ENCODE measurements at regions not wholly inside any gene's neighbourhood (a gene's known extent, or its start where the extent isn't known, plus 50 kb on each side); places are given as distances from the start of the nearest gene placed in this dataset.
"Not testable (repeated sequence)": the region's sequence is repeated elsewhere in the genome, so short reads cannot be mapped to it uniquely, and the experiment has no call there.

- intact Hi-C loops (cut with DNase I): no loop called here
- no peaks in the 10 kb centered on the region for H3K27me3 ChIP-seq (ENCODE audit: low read depth)
- DNase-seq (no peak), ATAC-seq (no peak)
- no peaks in the 10 kb centered on the region for H3K36me3 ChIP-seq
- TF ChIP-seq, protein P1, sequence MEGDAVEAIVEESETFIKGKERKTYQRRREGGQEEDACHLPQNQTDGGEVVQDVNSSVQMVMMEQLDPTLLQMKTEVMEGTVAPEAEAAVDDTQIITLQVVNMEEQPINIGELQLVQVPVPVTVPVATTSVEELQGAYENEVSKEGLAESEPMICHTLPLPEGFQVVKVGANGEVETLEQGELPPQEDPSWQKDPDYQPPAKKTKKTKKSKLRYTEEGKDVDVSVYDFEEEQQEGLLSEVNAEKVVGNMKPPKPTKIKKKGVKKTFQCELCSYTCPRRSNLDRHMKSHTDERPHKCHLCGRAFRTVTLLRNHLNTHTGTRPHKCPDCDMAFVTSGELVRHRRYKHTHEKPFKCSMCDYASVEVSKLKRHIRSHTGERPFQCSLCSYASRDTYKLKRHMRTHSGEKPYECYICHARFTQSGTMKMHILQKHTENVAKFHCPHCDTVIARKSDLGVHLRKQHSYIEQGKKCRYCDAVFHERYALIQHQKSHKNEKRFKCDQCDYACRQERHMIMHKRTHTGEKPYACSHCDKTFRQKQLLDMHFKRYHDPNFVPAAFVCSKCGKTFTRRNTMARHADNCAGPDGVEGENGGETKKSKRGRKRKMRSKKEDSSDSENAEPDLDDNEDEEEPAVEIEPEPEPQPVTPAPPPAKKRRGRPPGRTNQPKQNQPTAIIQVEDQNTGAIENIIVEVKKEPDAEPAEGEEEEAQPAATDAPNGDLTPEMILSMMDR (IDR thresholded peaks at IDR 0.05): no peak
- H3K27ac ChIP-seq: no peak overlapping the region
- H3K9me3 ChIP-seq: peaks cover 13% of the 10 kb centered on the region
- no peaks in the 10 kb centered on the region for H3K4me1 ChIP-seq
- H3K4me3 ChIP-seq: no peak overlapping the region
Observed at GRCh38 chr12:33876618-33877017, 145.7 kb upstream of the ALG10 start.

- Histone ChIP-seq H3K27me3 (ENCODE audit: low read depth) (no peaks in the 10 kb centered on the region), H3K27ac (no peak overlapping the region), H3K9me3 (no peaks in the 10 kb centered on the region), H3K36me3 (no peaks in the 10 kb centered on the region), H3K4me1 (no peaks in the 10 kb centered on the region), H3K4me3 (no peak overlapping the region)
- TF ChIP-seq, protein P1 (IDR thresholded peaks at IDR 0.05): no peak
- ATAC-seq: no peak
- intact Hi-C loops (cut with DNase I): no loop called here
- no peak for DNase-seq
Observed at GRCh38 chr12:33892425-33892824, 129.9 kb upstream of the ALG10 start.

DNA sequence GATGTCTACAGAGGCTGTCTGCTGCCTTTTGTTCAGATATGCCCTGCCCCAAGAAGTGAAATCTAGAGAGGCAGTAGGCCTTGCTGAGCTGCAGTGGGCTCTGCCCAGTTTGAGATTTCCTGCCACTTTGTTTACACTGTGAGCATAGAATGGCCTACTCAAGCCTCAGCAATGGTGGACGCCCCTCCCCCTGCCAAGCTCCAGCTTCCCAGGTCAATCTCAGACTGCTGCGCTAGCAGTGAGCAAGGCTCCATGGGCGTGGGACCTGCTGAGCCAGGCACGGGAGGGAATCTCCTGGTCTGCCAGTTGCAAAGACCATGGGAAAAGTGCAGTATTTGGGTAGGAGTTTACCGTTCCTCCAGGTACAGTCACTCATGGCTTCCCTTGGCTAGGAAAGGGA, 101.8 kb upstream of the ALG10 start:
- H3K4me3 ChIP-seq; H3K27me3 ChIP-seq (ENCODE audit: low read depth); ATAC-seq; DNase-seq; H3K36me3 ChIP-seq; H3K9me3 ChIP-seq; H3K4me1 ChIP-seq; intact Hi-C loops (cut with DNase I); H3K27ac ChIP-seq: not testable (repeated sequence)

GRCh38 chr12:33926095-33926494, 96.2 kb upstream of the ALG10 start:
- H3K27me3 ChIP-seq (ENCODE audit: low read depth): no peaks in the 10 kb centered on the region
- DNase-seq (no peak), ATAC-seq (no peak)
- no peak overlapping the region for H3K4me3 ChIP-seq
- intact Hi-C loops (cut with DNase I): no loop called here
- H3K36me3 ChIP-seq: no peaks in the 10 kb centered on the region
- H3K27ac ChIP-seq: no peak overlapping the region
- no peaks in the 10 kb centered on the region for H3K9me3 ChIP-seq
- TF ChIP-seq, protein P1 (IDR thresholded peaks at IDR 0.05): no peak
- H3K4me1 ChIP-seq: no peaks in the 10 kb centered on the region

GRCh38 chr12:33937669-33938068, 84.6 kb upstream of the ALG10 start:
- H3K27me3 ChIP-seq (ENCODE audit: low read depth); DNase-seq; H3K4me1 ChIP-seq; H3K27ac ChIP-seq; H3K9me3 ChIP-seq; H3K36me3 ChIP-seq; H3K4me3 ChIP-seq; ATAC-seq; intact Hi-C loops (cut with DNase I): not testable (repeated sequence)

DNA sequence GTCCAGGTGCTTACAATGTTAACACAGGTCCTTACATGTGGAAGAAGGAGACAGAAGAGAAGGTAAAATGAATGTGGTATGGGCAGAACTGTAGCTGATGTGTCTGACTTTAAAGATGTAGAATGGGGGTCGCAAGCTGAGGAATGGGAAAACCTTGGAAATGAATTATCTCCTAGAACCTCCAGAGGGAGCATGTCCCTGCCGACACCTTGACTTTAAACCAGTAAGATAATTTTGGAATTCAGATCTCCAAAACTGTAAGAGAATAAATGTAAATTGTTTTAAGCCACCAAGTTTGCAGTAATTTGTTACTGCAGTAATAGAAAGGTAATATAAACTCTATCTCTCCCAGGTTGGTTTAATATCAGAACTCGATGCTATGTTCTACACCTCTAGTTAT, 80.1 kb upstream of the ALG10 start:
- H3K27ac ChIP-seq: no peak overlapping the region
- H3K4me3 ChIP-seq: no peak overlapping the region
- TF ChIP-seq, protein P1 (IDR thresholded peaks at IDR 0.05): no peak
- H3K4me1 ChIP-seq: no peaks in the 10 kb centered on the region
- ATAC-seq (no peak), DNase-seq (no peak)
- H3K9me3 ChIP-seq: no peaks in the 10 kb centered on the region
- intact Hi-C loops (cut with DNase I): no loop called here
- H3K36me3 ChIP-seq: no peaks in the 10 kb centered on the region
- H3K27me3 ChIP-seq (ENCODE audit: low read depth): no peaks in the 10 kb centered on the region
